SJCRH30 (cell line): ENCODE measurements at regions not wholly inside any gene's neighbourhood (a gene's known extent, or its start where the extent isn't known, plus 50 kb on each side); places are given as distances from the start of the nearest gene placed in this dataset.

Experiments used
- DNase-seq, 2 experiments: peaks; one replicate each; pipeline ENCODE4 v3.0.0-alpha.2; 2015 to 2020
- H3K27ac ChIP-seq: fragments of 250-450 bp; sonication (Bioruptor Pico); 2 replicates; pipeline ENCODE4 v1.5.1; 2020; ENCODE audit warnings: mild to moderate bottlenecking, moderate library complexity
- H3K27me3 ChIP-seq: fragments of 250-450 bp; sonication (Bioruptor Pico); 2 replicates; pipeline ENCODE4 v1.5.1; 2020; ENCODE audit warnings: mild to moderate bottlenecking, moderate library complexity
- H3K36me3 ChIP-seq: fragments of 250-450 bp; sonication (Bioruptor Pico); 2 replicates; pipeline ENCODE4 v1.5.1; 2020; ENCODE audit warnings: mild to moderate bottlenecking, moderate library complexity
- H3K4me1 ChIP-seq: fragments of 250-450 bp; sonication (Bioruptor Pico); 2 replicates; pipeline ENCODE4 v1.5.1; 2020; ENCODE audit warnings: mild to moderate bottlenecking, moderate library complexity
- H3K4me3 ChIP-seq: fragments of 250-450 bp; sonication (Bioruptor Pico); 2 replicates; pipeline ENCODE4 v1.5.1; 2020; ENCODE audit warnings: mild to moderate bottlenecking, moderate library complexity
- H3K9me3 ChIP-seq: fragments of 250-450 bp; sonication (Bioruptor Pico); replicated peaks from 2 replicates; pipeline ENCODE4 v1.5.1; 2020; ENCODE audit warnings: mild to moderate bottlenecking, moderate library complexity

DNA sequence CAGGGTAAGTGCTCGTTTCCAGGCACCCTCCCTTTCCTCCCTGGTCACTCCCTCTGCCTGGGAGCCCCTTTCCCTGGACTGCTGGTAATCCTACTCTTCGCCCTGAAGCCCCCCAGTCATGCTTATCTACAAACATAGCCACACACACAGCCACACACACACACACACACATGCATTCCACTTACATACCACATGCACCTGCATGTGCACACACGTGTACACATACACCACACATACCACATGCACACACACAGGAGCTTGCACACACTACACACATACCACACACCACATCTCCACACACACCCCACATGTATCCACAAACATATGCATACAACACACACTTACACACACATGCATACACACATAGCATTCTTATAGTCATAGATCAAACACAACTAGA lies 358.5 kb downstream of the GADD45G start:
- Histone ChIP-seq H3K4me1 (peaks cover 25% of the 10 kb centered on the region), H3K27ac (no peak overlapping the region; the same call in 1 of the 2 replicates)
- DNase-seq = no peak

DNA sequence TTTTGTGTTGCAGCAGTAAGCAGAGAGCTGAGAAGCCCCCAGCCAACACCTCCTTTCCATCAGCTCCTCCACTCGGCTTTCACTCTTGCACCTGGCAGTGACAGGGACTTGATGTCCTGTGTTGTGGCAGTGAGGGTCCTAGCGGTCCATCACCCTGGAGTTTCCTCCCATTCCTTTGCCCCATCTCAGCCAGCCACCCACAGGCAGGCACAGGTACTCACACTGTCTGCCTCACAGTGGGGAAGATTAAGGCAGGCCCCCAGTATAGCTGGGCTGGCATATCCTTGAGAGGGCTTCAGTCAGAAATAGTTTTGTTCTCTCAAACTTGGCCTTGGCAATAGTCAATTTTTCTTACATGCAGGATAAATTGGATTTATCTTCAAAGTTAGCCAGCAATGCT lies 362.7 kb downstream of the GADD45G start:
- Histone ChIP-seq H3K4me1 (peaks cover 8% of the 10 kb centered on the region), H3K4me3 (no peak overlapping the region)
- DNase-seq = no peak

More for the DNA sequence above, 358.5 kb downstream of the GADD45G start:
- Histone ChIP-seq H3K36me3 (no peaks in the 10 kb centered on the region), H3K27me3 (no peaks in the 10 kb centered on the region), H3K9me3 (no peaks in the 10 kb centered on the region), H3K4me3 (no peak overlapping the region)

DNA sequence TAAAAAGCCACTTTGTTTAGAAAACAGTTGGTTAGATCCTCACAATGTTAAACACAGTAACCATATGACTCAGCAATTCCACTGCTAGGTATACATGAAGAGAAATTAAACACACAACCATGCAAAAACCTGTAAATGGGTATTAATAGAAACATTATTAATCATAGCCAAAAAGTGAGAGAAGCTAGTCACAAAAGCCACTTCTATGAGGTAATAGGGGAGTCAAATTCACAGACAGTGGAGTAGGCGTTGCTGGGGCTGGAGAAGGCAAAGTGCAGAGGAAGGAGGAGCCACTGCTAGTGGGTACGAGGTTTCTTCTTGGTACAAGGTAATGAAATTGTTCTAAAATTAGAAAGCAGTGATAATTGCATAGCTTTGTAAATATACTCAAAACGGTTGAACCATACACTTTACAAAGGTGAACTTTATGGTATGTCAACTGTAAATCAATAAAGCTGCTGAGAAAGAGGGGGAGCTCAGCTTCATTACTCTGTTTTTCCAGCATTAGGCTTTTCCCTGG lies 364.4 kb downstream of the GADD45G start:
- no peaks in the 10 kb centered on the region for H3K36me3 ChIP-seq
- no peak overlapping the region for H3K27ac ChIP-seq
- 0 out of 2 replicates have a peak, but pooled peaks cover 3% of the 10 kb centered on the region for H3K4me1 ChIP-seq
- DNase-seq = no peak
- H3K9me3 ChIP-seq = no peaks in the 10 kb centered on the region
- no peaks in the 10 kb centered on the region for H3K27me3 ChIP-seq
- H3K4me3 ChIP-seq = no peak overlapping the region

More for the DNA sequence above, 362.7 kb downstream of the GADD45G start:
- Histone ChIP-seq H3K27ac (no peak overlapping the region), H3K9me3 (no peaks in the 10 kb centered on the region), H3K27me3 (no peaks in the 10 kb centered on the region), H3K36me3 (no peaks in the 10 kb centered on the region)

DNA sequence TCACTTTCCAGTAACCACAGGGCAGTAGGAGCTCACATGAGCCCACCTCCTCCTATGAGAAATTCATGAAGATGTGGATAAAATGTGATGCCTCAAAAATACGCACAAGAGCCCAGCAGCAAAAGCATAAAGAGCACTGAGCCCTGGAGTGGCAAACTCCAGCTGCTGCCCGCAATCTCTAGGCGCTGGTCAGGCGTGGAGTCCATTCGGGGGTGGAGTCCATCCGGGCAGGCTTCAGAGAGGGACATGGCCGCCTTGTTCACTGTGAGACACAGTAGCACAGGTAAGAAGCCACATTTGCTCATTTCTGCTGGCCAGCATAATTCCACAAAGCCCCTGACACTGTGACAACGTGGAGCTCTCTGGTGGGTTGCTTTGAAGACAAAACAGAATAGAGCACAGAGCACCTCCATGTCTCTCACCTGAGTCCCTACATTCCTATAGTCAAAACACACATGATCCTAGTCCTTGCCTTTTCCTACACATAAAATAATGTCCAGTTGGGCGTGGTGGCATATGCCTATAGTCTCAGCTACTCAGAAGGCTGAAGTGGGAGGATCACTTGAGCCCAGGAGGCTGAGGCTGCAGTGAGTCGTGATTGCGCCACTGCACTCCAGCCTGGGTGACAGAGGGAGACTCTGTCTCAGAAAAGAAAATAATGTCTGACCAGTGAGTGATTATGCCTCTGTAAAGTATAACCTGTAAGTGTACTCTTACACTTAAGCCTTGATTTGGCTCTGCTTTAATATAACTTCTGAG lies 365.2 kb downstream of the GADD45G start:
- no peak overlapping the region for H3K27ac ChIP-seq
- no peak for DNase-seq
- no peaks in the 10 kb centered on the region for H3K36me3 ChIP-seq
- H3K4me1 ChIP-seq = 0 out of 2 replicates have a peak, but pooled peaks cover 3% of the 10 kb centered on the region
- no peaks in the 10 kb centered on the region for H3K9me3 ChIP-seq
- no peak overlapping the region for H3K4me3 ChIP-seq
- no peaks in the 10 kb centered on the region for H3K27me3 ChIP-seq

DNA sequence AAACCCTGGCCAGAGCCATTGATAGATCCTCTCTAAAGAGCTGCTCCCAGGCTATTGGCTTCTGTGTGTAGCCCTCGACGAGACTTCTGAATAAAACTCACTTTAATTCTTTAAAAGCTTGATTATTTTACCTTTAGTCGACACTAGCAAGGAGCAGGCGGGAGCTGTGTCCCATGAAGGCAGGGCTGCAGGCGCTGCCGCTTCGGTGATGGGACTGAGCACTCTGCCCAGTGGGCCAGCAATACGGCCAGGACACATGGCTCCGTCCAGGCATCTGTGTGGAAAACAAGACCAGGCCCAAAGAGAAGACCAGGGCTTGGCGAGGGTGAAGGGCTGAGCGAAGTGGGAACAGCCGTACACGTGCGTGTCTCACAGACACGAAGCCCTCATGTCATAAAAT lies 365.9 kb downstream of the GADD45G start:
- no peak overlapping the region for H3K27ac ChIP-seq
- DNase-seq = no peak
- H3K36me3 ChIP-seq = no peaks in the 10 kb centered on the region
- no peaks in the 10 kb centered on the region for H3K9me3 ChIP-seq
- no peaks in the 10 kb centered on the region for H3K27me3 ChIP-seq
- 0 out of 2 replicates have a peak, but pooled peaks cover 3% of the 10 kb centered on the region for H3K4me1 ChIP-seq
- H3K4me3 ChIP-seq = no peak overlapping the region

DNA sequence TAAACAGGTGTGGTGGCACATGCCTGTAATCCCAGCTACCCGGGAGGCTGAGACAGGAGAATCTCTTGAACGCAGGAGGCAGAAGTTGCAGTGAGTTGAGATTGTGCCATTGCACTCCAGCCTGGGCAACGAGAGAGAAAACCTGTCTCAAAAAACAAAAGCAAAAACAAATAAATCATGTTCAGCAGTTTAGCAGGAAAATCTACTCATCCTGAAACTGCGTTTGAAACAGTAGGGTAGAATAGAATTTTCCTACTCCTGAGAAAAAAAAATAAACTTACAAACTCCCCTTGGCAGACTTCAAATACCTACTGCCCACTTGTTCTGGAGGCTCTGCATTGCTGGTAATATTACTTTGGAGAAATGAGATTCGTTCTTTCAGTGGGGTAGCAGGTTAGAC lies 367.7 kb downstream of the GADD45G start:
- H3K4me1 ChIP-seq = 0 out of 2 replicates have a peak, but pooled peaks cover 3% of the 10 kb centered on the region
- H3K4me3 ChIP-seq = no peak overlapping the region
- H3K36me3 ChIP-seq = no peaks in the 10 kb centered on the region
- no peaks in the 10 kb centered on the region for H3K27me3 ChIP-seq
- H3K27ac ChIP-seq = no peak overlapping the region
- DNase-seq = no peak
- no peaks in the 10 kb centered on the region for H3K9me3 ChIP-seq

DNA sequence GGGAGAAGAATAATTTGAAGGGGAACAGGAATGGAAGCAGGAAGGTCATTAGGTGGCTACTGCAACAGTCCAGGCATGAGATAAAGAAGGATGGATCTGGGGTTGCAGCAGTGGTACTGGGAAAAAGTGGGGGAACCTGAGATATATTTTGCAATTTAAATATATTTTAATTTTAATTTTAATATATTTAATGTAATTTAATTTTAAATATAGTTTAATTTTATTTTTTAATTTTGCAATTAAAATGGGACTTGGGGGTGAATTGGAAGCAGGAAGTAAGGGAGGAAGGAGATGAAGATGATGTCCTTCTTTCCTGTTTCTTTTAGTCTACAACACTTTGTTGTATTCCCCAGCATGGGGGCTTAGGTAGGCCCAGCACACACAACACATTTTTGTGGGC lies 369.8 kb downstream of the GADD45G start:
- H3K36me3 ChIP-seq = no peaks in the 10 kb centered on the region
- no peaks in the 10 kb centered on the region; the same call in 1 of the 2 replicates for H3K9me3 ChIP-seq
- H3K4me3 ChIP-seq = no peak overlapping the region
- DNase-seq = no peak
- H3K4me1 ChIP-seq = peaks cover 1% of the 10 kb centered on the region; the same call in 1 of the 2 replicates
- H3K27ac ChIP-seq = no peak overlapping the region
- H3K27me3 ChIP-seq = no peaks in the 10 kb centered on the region

DNA sequence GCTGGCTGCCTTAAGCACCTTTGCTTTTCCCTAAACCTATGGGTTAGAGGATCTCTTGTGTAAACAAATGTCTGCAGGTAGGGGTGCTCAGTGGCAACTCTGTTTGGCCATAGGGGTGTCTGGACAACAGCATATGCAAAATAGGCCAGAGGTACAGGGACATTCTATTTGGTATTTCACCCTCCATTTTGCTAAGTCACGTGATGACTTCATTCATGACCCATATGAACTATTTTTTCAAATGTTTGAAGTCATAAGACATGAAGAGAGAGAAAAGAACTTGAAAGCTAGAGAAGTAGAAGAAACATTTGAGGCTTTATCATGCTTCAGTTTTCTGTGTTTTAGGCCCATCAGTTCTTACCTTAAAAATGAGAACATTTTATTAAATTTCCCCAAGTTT lies 370.2 kb downstream of the GADD45G start:
- Histone ChIP-seq H3K36me3 (no peaks in the 10 kb centered on the region), H3K4me1 (no peaks in the 10 kb centered on the region; the same call in 1 of the 2 replicates), H3K4me3 (no peak overlapping the region), H3K27me3 (no peaks in the 10 kb centered on the region), H3K27ac (no peak overlapping the region), H3K9me3 (no peaks in the 10 kb centered on the region; the same call in 1 of the 2 replicates)
- no peak for DNase-seq

DNA sequence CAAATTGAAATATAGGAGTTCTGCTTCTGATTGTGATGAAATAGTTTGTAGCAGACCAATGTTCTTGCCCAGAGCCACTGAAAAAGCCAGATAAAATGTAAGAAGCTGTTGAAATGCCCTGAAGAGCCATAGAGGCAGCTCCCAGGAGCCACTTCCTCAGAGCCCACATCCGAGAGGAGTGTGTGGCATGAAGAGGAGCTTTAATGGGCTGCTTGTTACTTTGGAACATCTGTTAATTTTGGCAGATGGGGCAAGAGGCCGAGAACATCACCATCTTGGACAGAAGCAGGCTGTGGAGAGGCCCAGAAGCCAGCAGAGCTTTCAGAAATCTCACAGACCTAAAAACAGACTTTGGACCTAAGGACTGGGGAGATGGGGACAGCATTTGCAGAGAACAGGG lies 370.8 kb downstream of the GADD45G start:
- H3K27me3 ChIP-seq = no peaks in the 10 kb centered on the region
- no peaks in the 10 kb centered on the region; the same call in 1 of the 2 replicates for H3K4me1 ChIP-seq
- H3K36me3 ChIP-seq = no peaks in the 10 kb centered on the region
- no peak overlapping the region for H3K4me3 ChIP-seq
- H3K9me3 ChIP-seq = no peaks in the 10 kb centered on the region; the same call in 1 of the 2 replicates
- no peak for DNase-seq
- no peak overlapping the region for H3K27ac ChIP-seq

DNA sequence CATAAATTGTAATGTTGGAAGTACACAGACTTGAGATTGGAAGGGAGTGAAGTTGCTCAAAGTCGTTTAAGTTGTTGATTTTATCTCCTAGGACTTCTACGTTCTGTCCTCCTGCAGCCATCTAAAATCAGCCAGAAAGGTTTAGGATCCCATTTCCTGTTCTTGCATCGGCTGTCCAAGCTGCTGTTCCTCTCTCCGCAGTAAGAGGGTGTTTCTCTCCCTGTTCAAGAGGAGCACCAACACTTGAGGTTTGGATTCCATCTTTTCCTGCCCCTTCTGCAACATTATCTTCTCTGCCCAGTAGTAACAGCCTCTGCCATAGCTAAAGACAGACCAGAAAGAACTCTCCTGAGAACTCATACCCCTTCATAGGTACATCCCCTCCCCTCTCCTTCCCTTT lies 373.4 kb downstream of the GADD45G start:
- no peaks in the 10 kb centered on the region; the same call in 1 of the 2 replicates for H3K9me3 ChIP-seq
- no peaks in the 10 kb centered on the region for H3K36me3 ChIP-seq
- no peak overlapping the region for H3K27ac ChIP-seq
- no peak overlapping the region for H3K4me3 ChIP-seq
- DNase-seq = peak; percentile 45 to 66
- H3K4me1 ChIP-seq = no peaks in the 10 kb centered on the region; the same call in 1 of the 2 replicates
- no peaks in the 10 kb centered on the region for H3K27me3 ChIP-seq

DNA sequence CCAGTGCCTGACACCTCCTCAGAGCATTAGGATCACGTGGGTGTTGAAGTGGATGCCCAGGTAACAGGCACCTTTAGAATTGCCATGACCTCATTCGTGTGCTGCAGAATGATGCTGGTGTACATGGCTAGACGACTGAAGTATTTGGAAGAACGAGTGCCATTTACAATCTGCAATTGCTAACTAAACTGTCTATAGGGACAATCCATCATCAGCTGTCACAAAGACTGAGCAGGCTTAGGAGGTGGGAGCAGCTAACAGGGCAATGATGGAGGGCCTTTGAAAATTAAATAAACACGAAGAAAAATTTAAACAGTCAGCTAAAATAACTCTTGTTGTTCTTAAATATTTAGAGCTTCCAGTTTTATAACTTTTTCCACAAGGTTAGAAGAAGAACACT lies 375.8 kb downstream of the GADD45G start:
- Histone ChIP-seq H3K27ac (no peak overlapping the region), H3K4me1 (peaks cover 8% of the 10 kb centered on the region), H3K9me3 (no peaks in the 10 kb centered on the region; the same call in 1 of the 2 replicates), H3K36me3 (no peaks in the 10 kb centered on the region), H3K27me3 (no peaks in the 10 kb centered on the region), H3K4me3 (no peak overlapping the region)
- no peak for DNase-seq

DNA sequence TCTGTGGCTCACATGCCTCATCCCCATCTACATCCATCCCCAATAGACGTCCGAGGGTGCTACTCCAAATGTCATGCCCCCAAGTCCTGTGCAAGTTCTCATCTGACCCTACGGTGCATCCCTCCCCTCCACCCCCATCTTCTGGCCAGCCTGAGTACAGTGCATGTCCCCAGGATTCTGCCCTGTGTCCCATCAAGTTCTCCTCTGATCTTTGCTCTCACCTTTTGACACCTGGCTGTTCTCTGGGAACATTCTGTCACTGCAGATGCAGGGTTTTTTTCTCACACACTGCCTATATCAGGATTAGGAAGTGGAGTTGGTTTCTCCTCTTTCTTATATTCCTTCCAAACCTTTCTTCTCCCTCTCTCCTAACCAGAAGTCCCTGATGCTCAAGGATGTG lies 377.2 kb downstream of the GADD45G start:
- Histone ChIP-seq H3K4me3 (no peak overlapping the region), H3K9me3 (no peaks in the 10 kb centered on the region; the same call in 1 of the 2 replicates), H3K27me3 (no peaks in the 10 kb centered on the region), H3K4me1 (peaks cover 8% of the 10 kb centered on the region), H3K36me3 (no peaks in the 10 kb centered on the region), H3K27ac (no peak overlapping the region)
- no peak for DNase-seq

DNA sequence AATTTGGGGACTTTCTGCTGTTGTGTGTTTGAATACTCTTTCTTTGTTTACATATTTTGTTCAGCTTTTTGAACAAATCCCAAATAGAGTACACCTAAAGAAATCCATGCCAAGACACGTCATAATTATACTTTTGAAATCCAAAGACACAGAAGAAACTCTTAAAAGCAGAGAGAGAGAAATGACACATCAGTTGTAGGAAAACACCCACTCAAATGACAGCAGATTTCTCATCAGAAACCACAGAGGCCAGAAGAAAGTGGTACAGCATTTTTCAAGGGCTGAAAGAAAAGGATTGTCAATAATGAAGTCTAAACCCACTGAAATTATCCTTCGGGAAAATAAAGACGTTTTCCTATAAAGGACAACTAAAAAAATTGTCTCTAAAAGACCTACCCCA lies 378.6 kb downstream of the GADD45G start:
- no peaks in the 10 kb centered on the region; the same call in 1 of the 2 replicates for H3K9me3 ChIP-seq
- H3K4me3 ChIP-seq = no peak overlapping the region
- no peaks in the 10 kb centered on the region for H3K36me3 ChIP-seq
- H3K4me1 ChIP-seq = peaks cover 8% of the 10 kb centered on the region
- no peaks in the 10 kb centered on the region for H3K27me3 ChIP-seq
- DNase-seq = no peak
- no peak overlapping the region for H3K27ac ChIP-seq

DNA sequence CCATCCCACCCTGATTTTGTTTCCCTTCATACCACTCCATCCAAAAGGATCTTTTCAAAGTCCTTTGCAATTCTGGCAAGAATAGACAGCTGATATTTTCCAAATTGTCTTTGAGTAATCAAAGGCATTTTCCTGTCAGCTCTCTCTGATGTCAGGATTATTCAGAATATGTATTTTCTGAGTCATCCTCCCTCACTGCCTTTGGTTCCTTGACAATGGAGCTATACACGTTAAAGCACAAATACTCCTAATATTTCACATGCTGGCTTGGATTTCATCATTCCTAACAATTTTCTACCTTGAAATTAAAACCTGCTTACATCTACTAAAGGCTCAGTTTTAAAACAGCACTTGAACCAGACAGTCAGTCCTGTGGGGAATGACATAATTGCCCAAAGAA lies 379.4 kb downstream of the GADD45G start:
- H3K27ac ChIP-seq = no peak overlapping the region
- no peaks in the 10 kb centered on the region for H3K9me3 ChIP-seq
- no peaks in the 10 kb centered on the region for H3K27me3 ChIP-seq
- H3K4me3 ChIP-seq = no peak overlapping the region
- H3K36me3 ChIP-seq = no peaks in the 10 kb centered on the region
- H3K4me1 ChIP-seq = peaks cover 14% of the 10 kb centered on the region
- no peak for DNase-seq

DNA sequence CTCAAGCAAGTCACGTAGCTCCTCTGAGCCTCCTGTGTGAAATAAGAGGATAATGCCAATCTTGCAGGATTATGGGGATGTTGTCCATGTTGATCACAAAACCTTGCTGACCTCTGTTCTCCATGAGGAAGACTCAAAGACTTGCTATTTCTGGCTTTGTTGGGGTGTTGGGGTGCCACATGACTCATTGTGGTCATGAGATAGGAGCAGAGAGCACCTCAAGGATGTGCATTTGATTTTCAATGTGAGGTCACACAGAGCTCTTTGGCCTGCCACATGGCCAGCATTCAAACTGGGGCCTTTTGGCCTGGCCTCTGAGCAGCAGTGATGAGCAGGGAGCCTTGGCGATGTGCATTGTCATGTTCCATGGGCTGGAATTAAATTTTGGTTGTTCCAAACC lies 380.3 kb downstream of the GADD45G start:
- H3K27me3 ChIP-seq = no peaks in the 10 kb centered on the region
- no peaks in the 10 kb centered on the region for H3K9me3 ChIP-seq

More for the DNA sequence above, 380.3 kb downstream of the GADD45G start:
- no peak overlapping the region for H3K4me3 ChIP-seq
- no peak overlapping the region for H3K27ac ChIP-seq
- H3K36me3 ChIP-seq = no peaks in the 10 kb centered on the region
- no peak for DNase-seq
- peaks cover 14% of the 10 kb centered on the region for H3K4me1 ChIP-seq
